ENCODE measurements at regions not wholly inside any gene's neighbourhood (a gene's known extent, or its start where the extent isn't known, plus 50 kb on each side); places are given as distances from the start of the nearest gene placed in this dataset.

- no peak overlapping the region for H2BK120ac ChIP-seq (ENCODE audit: low read depth, low read length, poor library complexity, severe bottlenecking)
- no peak overlapping the region for H2BK20ac ChIP-seq (ENCODE audit: low read depth, low read length, poor library complexity, severe bottlenecking)
- H3K14ac ChIP-seq (ENCODE audit: insufficient read depth, low read length): no peak overlapping the region
- H3K27me3 ChIP-seq (ENCODE audit: insufficient read depth, low read length): no peaks in the 10 kb centered on the region
- no peak overlapping the region for H2BK12ac ChIP-seq (ENCODE audit: insufficient read length, low read depth, low read length)
- H3K9ac ChIP-seq (ENCODE audit: extremely low read depth, insufficient read length, low read length): no peak overlapping the region
- no peak overlapping the region for H2AK5ac ChIP-seq (ENCODE audit: insufficient read length, low read length)
- TF ChIP-seq CTCF (conservative IDR thresholded peaks at IDR 0.05): no peak
- no peak for DNase-seq
- no peaks in the 10 kb centered on the region for H3K4me1 Mint-ChIP-seq
- H3K27ac ChIP-seq (ENCODE audit: insufficient read length, low read depth, low read length): no peak overlapping the region
- no peak overlapping the region for H3K4me3 Mint-ChIP-seq
- H4K91ac ChIP-seq (ENCODE audit: insufficient read length, low read depth, low read length): no peak overlapping the region
- H3K9me3 Mint-ChIP-seq: peaks cover 2 to 3% of the 10 kb centered on the region in 2 experiments; a peak in 4 of 5 replicates
- H2BK15ac ChIP-seq (ENCODE audit: low read depth, low read length): no peak overlapping the region
- no peaks in the 10 kb centered on the region for H4K20me1 ChIP-seq (ENCODE audit: control insufficient read depth, insufficient read depth, insufficient read length)
- no peak overlapping the region for H4K8ac ChIP-seq (replicated peaks; ENCODE audit: insufficient read length, low read depth, low read length)
- H3K56ac ChIP-seq (ENCODE audit: insufficient read length, low read depth, low read length): no peak overlapping the region
- no peak overlapping the region for H3K4me2 ChIP-seq (ENCODE audit: insufficient read depth, insufficient read length, low read length)
- H3K27me3 Mint-ChIP-seq (ENCODE audit: low read depth): peaks cover 2% of the 10 kb centered on the region
- H3K4ac ChIP-seq (ENCODE audit: low read depth, low read length): no peak overlapping the region
- H3K36me3 Mint-ChIP-seq (ENCODE audit: insufficient read depth in 1 of 3, low read depth in 3 of 3): no peaks in the 10 kb centered on the region; a peak in 1 of 7 replicates
- no peaks in the 10 kb centered on the region for H3K79me1 ChIP-seq (ENCODE audit: insufficient read depth, low read depth, low read length, poor library complexity, severe bottlenecking)
- no CpG with 5 or more reads among the region's 5 CpGs for WGBS (ENCODE audit: extremely low coverage, insufficient read length, low lambda C conversion rate)
- H3K23ac ChIP-seq (ENCODE audit: insufficient read length, low read depth, low read length): no peak overlapping the region
- no peak overlapping the region for H3T11ph ChIP-seq (ENCODE audit: low read length)
- H3K27ac Mint-ChIP-seq: no peak overlapping the region
- no peak overlapping the region for H4K5ac ChIP-seq (ENCODE audit: insufficient read length, low read depth, low read length)
- H3K79me2 ChIP-seq (ENCODE audit: insufficient read depth, low read length): no peaks in the 10 kb centered on the region
- no peak overlapping the region for H2AFZ ChIP-seq (ENCODE audit: low read length)
- H3K23me2 ChIP-seq (ENCODE audit: insufficient read length, low read depth, low read length, poor library complexity, severe bottlenecking): no peaks in the 10 kb centered on the region
- H3K4me1 ChIP-seq (ENCODE audit: insufficient read depth, low read length): no peaks in the 10 kb centered on the region
- H3K18ac ChIP-seq (ENCODE audit: insufficient read length, low read depth, low read length): no peak overlapping the region
- H2BK5ac ChIP-seq (ENCODE audit: insufficient read length, low read length): no peak overlapping the region
- no peaks in the 10 kb centered on the region for H3K9me3 ChIP-seq (ENCODE audit: control insufficient read depth, low read depth, low read length)
Observed at GRCh38 chr6:12537389-12537788, 179.2 kb upstream of the PHACTR1 start.

Data from H9 (cell line).